A549 (cell line): ENCODE measurements at regions not wholly inside any gene's neighbourhood (a gene's known extent, or its start where the extent isn't known, plus 50 kb on each side); places are given as distances from the start of the nearest gene placed in this dataset.

Experiments used
- CBX8 ChIP-seq: fragments of 200-600 bp; sonication (generic); IDR thresholded peaks from 2 replicates; pipeline ENCODE4 v1.6.1; 2016
- GATA3 ChIP-seq: IDR thresholded peaks from 2 replicates; pipeline ENCODE4 v1.6.1; 2012; ENCODE audit warnings: borderline replicate concordance
- HOXA7 ChIP-seq: fragments of 250-450 bp; sonication (Bioruptor Pico); IDR thresholded peaks from 2 replicates; pipeline ENCODE4 v1.5.0; 2020; ENCODE audit warnings: mild to moderate bottlenecking, moderate library complexity
- POLR2A ChIP-seq: IDR thresholded peaks from 2 replicates; pipeline ENCODE4 v1.6.1; 2012; ENCODE audit warnings: mild to moderate bottlenecking, low read length
- RAD21 ChIP-seq, 2 experiments: fragments of >200 bp in 1 of 2; sonication (Bioruptor Twin) in 1 of 2; formaldehyde crosslinking in 1 of 2; IDR thresholded peaks in 1 of 2; conservative IDR thresholded peaks in 1 of 2; 2 replicates in 1 of 2; 3 replicates in 1 of 2; pipeline ENCODE4 v1.6.1; 2012 to 2018; ENCODE audit warnings: inconsistent platforms in 1 of 2
- RFX5 ChIP-seq: fragments of 450-650 bp; IDR thresholded peaks from 2 replicates; pipeline ENCODE4 v1.7.1; 2014; ENCODE audit warnings: antibody characterized with exemption, mild to moderate bottlenecking, moderate library complexity
- SMC3 ChIP-seq: fragments of >200 bp; sonication (Bioruptor Twin); formaldehyde crosslinking; IDR thresholded peaks from 3 replicates; pipeline ENCODE4 v1.6.1; 2018; ENCODE audit warnings: inconsistent platforms
- TP53 ChIP-seq: fragments of 250-450 bp; sonication (Bioruptor Pico); IDR thresholded peaks from 2 replicates; pipeline ENCODE4 v1.5.0; 2021; ENCODE audit warnings: mild to moderate bottlenecking, moderate library complexity
- ZNF302 ChIP-seq: fragments of 250-450 bp; sonication (Bioruptor Pico); IDR thresholded peaks from 2 replicates; pipeline ENCODE4 v1.9.0; 2021; ENCODE audit warnings: inconsistent platforms, mild to moderate bottlenecking, moderate library complexity
- TF ChIP-seq, protein P1 (sequence below): fragments of >200 bp; sonication (Bioruptor Twin); formaldehyde crosslinking; IDR thresholded peaks from 3 replicates; pipeline ENCODE4 v1.5.1; 2016
- TF ChIP-seq, protein P2 (sequence below): fragments of 200-600 bp; sonication (generic); IDR thresholded peaks from 2 replicates; pipeline ENCODE4 v1.6.1; 2016; ENCODE audit warnings: antibody characterized with exemption, mild to moderate bottlenecking, moderate library complexity
- TF ChIP-seq, protein P3 (sequence below): fragments of >200 bp; sonication (Bioruptor Twin); formaldehyde crosslinking; IDR thresholded peaks from 3 replicates; pipeline ENCODE4 v1.6.1; 2016
- TF ChIP-seq, protein P4 (sequence below): IDR thresholded peaks from 2 replicates; pipeline ENCODE4 v1.6.1; 2012; ENCODE audit warnings: low read depth, borderline replicate concordance
- TF ChIP-seq, protein P5 (sequence below): fragments of 250-450 bp; sonication (Bioruptor Pico); IDR thresholded peaks from 2 replicates; pipeline ENCODE4 v1.5.0; 2021; ENCODE audit warnings: mild to moderate bottlenecking, moderate library complexity, borderline replicate concordance

DNA sequence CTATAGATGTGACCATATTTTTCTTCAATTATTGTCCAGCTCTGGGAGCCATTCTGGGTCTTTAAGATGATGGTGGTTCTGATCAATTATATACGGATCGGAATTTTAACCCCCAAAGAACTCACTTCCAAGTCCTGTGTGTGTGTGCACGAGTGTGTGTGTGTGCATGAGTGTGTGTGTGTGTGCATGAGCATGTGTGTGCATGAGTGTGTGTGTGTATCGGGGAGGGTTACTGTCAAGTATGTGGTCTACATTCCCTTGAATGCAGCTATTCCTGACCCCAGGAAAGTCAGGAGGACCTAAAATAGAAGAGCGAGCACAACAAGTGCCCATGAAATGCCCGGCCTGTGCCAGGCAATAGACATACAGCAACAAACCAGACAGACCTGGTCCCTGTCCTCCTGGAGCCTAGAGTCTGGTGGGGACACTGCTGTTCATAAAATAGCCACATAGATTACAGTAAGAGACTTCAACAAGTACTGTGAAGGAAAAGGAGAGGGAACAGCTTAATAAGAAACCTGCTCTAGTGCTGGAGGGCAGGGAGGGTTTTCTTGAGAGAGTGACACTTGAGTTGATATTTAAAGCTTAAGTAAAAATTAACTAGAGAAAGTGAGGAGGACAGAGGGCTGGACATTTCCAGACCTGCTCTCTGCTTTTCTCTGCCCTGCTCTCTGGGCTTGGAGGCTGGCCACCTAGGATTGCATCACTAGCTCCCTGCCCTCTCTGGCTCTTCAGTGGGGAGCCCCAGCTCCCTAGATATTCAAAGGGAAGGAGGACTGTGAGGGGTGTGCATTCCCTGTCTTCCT is 66.1 kb upstream of the SPON1 start:
- TF ChIP-seq POLR2A (no peak), CBX8 (no peak), RFX5 (no peak), GATA3 (no peak), RAD21 (conservative IDR thresholded peaks at IDR 0.05 in 1 of 2, IDR thresholded peaks at IDR 0.05 in 1 of 2) (no peak), SMC3 (no peak), TP53 (no peak), HOXA7 (CRISPR knock-in tag) (no peak), ZNF302 (CRISPR knock-in tag) (no peak)
- TF ChIP-seq, protein P1, sequence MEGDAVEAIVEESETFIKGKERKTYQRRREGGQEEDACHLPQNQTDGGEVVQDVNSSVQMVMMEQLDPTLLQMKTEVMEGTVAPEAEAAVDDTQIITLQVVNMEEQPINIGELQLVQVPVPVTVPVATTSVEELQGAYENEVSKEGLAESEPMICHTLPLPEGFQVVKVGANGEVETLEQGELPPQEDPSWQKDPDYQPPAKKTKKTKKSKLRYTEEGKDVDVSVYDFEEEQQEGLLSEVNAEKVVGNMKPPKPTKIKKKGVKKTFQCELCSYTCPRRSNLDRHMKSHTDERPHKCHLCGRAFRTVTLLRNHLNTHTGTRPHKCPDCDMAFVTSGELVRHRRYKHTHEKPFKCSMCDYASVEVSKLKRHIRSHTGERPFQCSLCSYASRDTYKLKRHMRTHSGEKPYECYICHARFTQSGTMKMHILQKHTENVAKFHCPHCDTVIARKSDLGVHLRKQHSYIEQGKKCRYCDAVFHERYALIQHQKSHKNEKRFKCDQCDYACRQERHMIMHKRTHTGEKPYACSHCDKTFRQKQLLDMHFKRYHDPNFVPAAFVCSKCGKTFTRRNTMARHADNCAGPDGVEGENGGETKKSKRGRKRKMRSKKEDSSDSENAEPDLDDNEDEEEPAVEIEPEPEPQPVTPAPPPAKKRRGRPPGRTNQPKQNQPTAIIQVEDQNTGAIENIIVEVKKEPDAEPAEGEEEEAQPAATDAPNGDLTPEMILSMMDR, result no peak
- TF ChIP-seq, protein P2, sequence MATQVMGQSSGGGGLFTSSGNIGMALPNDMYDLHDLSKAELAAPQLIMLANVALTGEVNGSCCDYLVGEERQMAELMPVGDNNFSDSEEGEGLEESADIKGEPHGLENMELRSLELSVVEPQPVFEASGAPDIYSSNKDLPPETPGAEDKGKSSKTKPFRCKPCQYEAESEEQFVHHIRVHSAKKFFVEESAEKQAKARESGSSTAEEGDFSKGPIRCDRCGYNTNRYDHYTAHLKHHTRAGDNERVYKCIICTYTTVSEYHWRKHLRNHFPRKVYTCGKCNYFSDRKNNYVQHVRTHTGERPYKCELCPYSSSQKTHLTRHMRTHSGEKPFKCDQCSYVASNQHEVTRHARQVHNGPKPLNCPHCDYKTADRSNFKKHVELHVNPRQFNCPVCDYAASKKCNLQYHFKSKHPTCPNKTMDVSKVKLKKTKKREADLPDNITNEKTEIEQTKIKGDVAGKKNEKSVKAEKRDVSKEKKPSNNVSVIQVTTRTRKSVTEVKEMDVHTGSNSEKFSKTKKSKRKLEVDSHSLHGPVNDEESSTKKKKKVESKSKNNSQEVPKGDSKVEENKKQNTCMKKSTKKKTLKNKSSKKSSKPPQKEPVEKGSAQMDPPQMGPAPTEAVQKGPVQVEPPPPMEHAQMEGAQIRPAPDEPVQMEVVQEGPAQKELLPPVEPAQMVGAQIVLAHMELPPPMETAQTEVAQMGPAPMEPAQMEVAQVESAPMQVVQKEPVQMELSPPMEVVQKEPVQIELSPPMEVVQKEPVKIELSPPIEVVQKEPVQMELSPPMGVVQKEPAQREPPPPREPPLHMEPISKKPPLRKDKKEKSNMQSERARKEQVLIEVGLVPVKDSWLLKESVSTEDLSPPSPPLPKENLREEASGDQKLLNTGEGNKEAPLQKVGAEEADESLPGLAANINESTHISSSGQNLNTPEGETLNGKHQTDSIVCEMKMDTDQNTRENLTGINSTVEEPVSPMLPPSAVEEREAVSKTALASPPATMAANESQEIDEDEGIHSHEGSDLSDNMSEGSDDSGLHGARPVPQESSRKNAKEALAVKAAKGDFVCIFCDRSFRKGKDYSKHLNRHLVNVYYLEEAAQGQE, result no peak
- TF ChIP-seq, protein P3, sequence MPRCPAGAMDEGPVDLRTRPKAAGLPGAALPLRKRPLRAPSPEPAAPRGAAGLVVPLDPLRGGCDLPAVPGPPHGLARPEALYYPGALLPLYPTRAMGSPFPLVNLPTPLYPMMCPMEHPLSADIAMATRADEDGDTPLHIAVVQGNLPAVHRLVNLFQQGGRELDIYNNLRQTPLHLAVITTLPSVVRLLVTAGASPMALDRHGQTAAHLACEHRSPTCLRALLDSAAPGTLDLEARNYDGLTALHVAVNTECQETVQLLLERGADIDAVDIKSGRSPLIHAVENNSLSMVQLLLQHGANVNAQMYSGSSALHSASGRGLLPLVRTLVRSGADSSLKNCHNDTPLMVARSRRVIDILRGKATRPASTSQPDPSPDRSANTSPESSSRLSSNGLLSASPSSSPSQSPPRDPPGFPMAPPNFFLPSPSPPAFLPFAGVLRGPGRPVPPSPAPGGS, result no peak
- TF ChIP-seq, protein P4, sequence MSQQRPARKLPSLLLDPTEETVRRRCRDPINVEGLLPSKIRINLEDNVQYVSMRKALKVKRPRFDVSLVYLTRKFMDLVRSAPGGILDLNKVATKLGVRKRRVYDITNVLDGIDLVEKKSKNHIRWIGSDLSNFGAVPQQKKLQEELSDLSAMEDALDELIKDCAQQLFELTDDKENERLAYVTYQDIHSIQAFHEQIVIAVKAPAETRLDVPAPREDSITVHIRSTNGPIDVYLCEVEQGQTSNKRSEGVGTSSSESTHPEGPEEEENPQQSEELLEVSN, result no peak
- TF ChIP-seq, protein P5, sequence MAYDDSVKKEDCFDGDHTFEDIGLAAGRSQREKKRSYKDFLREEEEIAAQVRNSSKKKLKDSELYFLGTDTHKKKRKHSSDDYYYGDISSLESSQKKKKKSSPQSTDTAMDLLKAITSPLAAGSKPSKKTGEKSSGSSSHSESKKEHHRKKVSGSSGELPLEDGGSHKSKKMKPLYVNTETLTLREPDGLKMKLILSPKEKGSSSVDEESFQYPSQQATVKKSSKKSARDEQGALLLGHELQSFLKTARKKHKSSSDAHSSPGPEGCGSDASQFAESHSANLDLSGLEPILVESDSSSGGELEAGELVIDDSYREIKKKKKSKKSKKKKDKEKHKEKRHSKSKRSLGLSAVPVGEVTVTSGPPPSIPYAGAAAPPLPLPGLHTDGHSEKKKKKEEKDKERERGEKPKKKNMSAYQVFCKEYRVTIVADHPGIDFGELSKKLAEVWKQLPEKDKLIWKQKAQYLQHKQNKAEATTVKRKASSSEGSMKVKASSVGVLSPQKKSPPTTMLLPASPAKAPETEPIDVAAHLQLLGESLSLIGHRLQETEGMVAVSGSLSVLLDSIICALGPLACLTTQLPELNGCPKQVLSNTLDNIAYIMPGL (CRISPR knock-in tag), result no peak
